ENCODE measurements at regions not wholly inside any gene's neighbourhood (a gene's known extent, or its start where the extent isn't known, plus 50 kb on each side); places are given as distances from the start of the nearest gene placed in this dataset.

DNA sequence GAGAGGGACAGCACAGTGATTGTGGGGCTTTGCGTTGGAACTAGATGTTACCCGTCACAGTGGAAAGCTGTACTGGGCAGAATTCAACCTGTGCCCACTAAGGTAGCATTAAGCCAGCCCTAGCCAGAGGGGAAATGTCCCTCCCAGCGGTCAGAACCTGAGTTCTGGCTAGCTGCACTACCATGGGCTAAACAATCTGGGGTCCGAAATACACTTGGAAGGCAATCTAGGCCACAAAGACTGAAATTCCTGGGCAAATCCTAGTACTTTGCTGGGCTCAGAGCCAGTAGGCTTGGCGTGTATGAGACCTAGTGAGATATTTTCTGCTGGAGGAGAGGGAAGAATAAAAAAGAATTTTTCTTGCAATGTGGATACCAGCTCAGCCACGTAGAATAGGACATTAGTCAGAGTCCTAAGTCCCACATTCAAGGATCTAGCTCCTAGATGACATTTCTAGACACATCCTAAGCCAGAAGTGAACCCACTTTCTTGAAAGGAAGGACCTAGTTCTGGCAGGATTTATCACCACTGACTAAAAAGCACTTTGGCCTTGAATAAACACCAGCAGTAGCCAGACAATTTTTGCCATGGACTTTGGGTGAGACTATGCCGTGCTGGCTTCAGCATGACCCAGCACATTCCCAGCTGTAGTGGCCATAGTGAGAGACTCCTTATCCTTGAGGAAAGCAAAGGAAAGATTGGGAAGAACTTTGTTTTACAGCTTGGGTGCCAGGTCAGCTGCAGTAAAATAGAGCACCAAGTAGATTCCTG, 618.0 kb downstream of the BRINP1 start:
- no peaks in the 10 kb centered on the region for H3K4me1 ChIP-seq
- intact Hi-C loops (cut with micrococcal nuclease) = no loop called here
- H3K4me3 ChIP-seq = no peak overlapping the region
- H3K27ac ChIP-seq (replicated peaks) = no peak overlapping the region
- no peaks in the 10 kb centered on the region for H3K36me3 ChIP-seq
- TF ChIP-seq, protein P1, sequence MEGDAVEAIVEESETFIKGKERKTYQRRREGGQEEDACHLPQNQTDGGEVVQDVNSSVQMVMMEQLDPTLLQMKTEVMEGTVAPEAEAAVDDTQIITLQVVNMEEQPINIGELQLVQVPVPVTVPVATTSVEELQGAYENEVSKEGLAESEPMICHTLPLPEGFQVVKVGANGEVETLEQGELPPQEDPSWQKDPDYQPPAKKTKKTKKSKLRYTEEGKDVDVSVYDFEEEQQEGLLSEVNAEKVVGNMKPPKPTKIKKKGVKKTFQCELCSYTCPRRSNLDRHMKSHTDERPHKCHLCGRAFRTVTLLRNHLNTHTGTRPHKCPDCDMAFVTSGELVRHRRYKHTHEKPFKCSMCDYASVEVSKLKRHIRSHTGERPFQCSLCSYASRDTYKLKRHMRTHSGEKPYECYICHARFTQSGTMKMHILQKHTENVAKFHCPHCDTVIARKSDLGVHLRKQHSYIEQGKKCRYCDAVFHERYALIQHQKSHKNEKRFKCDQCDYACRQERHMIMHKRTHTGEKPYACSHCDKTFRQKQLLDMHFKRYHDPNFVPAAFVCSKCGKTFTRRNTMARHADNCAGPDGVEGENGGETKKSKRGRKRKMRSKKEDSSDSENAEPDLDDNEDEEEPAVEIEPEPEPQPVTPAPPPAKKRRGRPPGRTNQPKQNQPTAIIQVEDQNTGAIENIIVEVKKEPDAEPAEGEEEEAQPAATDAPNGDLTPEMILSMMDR (IDR thresholded peaks at IDR 0.05; ENCODE audit: borderline replicate concordance) = no peak
- no peaks in the 10 kb centered on the region for H3K27me3 ChIP-seq (ENCODE audit: low read depth)
- no peak for DNase-seq
- H3K9me3 ChIP-seq (replicated peaks) = peaks cover 45% of the 10 kb centered on the region

DNA sequence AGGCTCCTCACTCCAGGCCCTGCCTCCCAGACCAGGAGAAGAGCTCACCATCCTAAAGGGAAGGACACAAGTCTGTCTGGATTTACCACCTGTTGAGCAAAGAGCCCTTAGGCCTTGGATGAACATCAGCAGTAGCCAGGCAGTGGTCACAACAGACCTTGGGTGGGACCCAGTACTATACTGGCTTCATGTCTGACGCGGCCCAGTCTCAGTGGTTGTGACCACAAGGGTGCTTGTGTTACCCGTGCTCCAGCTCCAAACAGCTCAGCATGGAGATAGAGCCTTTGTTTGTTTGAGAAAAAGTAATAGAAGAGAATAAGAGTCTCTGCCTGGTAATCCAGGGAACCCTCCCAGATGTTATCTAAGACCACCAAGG, 617.4 kb downstream of the BRINP1 start:
- intact Hi-C loops (cut with micrococcal nuclease) = no loop called here
- Histone ChIP-seq H3K36me3 (no peaks in the 10 kb centered on the region), H3K4me1 (no peaks in the 10 kb centered on the region), H3K9me3 (replicated peaks) (peaks cover 45% of the 10 kb centered on the region), H3K27ac (replicated peaks) (no peak overlapping the region), H3K27me3 (ENCODE audit: low read depth) (no peaks in the 10 kb centered on the region), H3K4me3 (no peak overlapping the region)
- TF ChIP-seq, protein P1 (IDR thresholded peaks at IDR 0.05; ENCODE audit: borderline replicate concordance) = no peak
- no peak for DNase-seq

DNA sequence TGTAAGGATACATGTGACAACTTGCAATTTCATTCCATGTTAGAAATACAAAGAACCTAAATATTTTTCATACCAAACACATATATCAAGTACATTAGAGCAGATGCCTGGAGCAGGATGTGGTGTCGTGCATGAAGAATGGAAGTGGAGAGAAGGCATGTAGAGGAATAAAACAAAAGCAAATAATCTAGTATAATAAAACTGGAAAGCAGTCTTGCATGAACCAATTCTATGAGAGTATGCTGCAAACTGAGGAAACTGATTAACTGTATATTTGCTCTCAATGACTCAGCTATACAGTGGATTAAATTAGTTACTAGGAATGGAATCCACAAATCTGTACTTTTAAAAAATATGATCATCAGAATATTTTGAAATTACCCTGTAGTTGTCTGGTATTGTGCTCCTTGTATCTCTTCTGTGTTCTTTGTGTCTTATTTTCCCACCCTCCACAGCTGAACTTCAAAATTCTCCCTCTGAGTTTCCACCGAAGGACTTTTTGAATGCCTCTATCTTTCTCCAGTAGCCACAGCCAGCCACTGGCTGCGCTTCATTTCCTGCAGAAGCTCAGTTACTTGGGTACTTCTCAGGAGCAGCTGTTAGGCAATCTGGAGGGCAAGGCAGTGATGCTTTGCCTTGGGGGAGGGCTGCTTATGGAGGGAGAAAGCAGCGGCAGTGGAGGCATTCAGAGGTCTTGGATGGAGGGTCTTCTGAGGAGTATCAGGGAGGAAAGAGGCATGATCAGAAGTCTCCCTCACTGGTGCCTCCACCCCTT, 608.0 kb downstream of the BRINP1 start:
- Histone ChIP-seq H3K9me3 (replicated peaks) (peaks cover 30% of the 10 kb centered on the region), H3K27me3 (ENCODE audit: low read depth) (no peaks in the 10 kb centered on the region), H3K36me3 (no peaks in the 10 kb centered on the region), H3K27ac (replicated peaks) (no peak overlapping the region), H3K4me1 (no peaks in the 10 kb centered on the region), H3K4me3 (no peak overlapping the region)
- DNase-seq = no peak
- intact Hi-C loops (cut with micrococcal nuclease) = no loop called here
- TF ChIP-seq, protein P1 (IDR thresholded peaks at IDR 0.05; ENCODE audit: borderline replicate concordance) = no peak

DNA sequence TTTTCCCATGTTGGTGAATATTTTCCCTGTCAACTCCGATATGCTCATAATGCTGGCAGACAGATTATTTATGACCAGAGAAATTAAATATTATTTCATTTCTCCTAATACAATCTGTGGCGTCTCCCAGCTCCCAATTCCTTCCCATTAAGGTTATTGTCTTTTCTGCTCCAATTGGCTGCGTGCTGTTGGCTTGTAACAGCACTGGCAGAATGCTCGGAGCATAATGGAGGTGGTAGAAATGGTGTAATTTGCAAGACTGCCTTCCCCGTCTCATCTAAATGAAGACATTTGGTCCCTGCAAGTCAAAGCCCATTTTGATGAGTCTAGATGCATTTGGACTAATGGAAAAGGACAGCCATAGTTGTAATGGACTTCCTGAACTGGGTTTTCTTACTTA, 601.7 kb downstream of the BRINP1 start:
- H3K9me3 ChIP-seq (replicated peaks) = no peaks in the 10 kb centered on the region
- H3K4me3 ChIP-seq = no peak overlapping the region
- H3K27ac ChIP-seq (replicated peaks) = no peak overlapping the region
- no peaks in the 10 kb centered on the region for H3K36me3 ChIP-seq
- intact Hi-C loops (cut with micrococcal nuclease) = no loop called here
- H3K4me1 ChIP-seq = no peaks in the 10 kb centered on the region
- TF ChIP-seq, protein P1 (IDR thresholded peaks at IDR 0.05; ENCODE audit: borderline replicate concordance) = no peak
- no peak for DNase-seq
- no peaks in the 10 kb centered on the region for H3K27me3 ChIP-seq (ENCODE audit: low read depth)

DNA sequence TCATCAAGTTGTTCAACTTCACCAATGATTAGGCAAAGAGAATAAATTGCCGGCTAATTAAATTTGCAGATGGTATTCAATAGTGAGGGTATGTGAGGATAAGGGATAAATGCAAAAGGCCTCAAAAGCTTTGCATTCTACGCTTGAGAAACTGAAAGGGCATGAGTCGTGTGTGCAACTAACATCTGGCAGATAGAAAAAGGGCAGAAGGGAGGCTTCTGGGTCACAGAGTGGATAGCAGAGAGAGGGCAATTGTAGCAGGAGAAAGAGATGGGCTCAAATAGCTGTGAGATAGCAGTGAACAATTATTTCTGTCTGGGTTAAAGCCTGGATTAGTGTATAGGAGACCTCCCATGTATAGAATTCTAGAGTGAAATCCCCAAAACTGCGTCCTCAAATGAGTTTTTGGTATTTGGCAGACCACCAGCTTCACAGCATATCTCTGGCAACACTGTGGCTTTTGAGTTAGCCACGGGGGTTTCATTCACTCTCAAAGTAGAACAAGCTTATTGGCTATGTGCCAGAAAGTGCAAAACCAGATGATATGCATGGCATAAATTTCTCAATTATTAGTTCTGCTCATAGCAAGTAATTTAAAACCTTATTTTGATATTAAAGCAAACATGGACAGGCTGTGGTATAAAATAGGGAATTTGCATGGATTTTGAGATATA, 586.3 kb downstream of the BRINP1 start:
- DNase-seq = no peak
- Histone ChIP-seq H3K36me3 (no peaks in the 10 kb centered on the region), H3K27me3 (ENCODE audit: low read depth) (peaks cover 9% of the 10 kb centered on the region), H3K4me3 (no peak overlapping the region), H3K27ac (replicated peaks) (no peak overlapping the region), H3K9me3 (replicated peaks) (peaks cover 9% of the 10 kb centered on the region), H3K4me1 (no peaks in the 10 kb centered on the region)
- intact Hi-C loops (cut with micrococcal nuclease) = no loop called here
- TF ChIP-seq, protein P1 (IDR thresholded peaks at IDR 0.05; ENCODE audit: borderline replicate concordance) = no peak

All from left ventricle myocardium inferior (tissue), 1 donor.